Adrenal gland (tissue), 9 donors: ENCODE measurements at regions not wholly inside any gene's neighbourhood (a gene's known extent, or its start where the extent isn't known, plus 50 kb on each side); places are given as distances from the start of the nearest gene placed in this dataset.

Source experiments
- DNase-seq, 7 donors: peaks; one replicate each; pipeline ENCODE4 v3.0.0-alpha.2; 2019 to 2020
- H3K27ac ChIP-seq, 5 donors: fragments of 200-600 bp; sonication (generic) in 4 of 5; 1 replicate in 3 of 5; 2 replicates in 2 of 5; pipeline versions ENCODE4 v1.5.1 to v1.8.0; 2016 to 2020; ENCODE audit warnings: mild to moderate bottlenecking in 1 of 5
- H3K27me3 ChIP-seq: fragments of 200-600 bp; 2 replicates; pipeline ENCODE4 v1.8.0; 2021
- H3K36me3 ChIP-seq, 2 donors: fragments of 200-600 bp; replicated peaks in 1 of 2; 1 replicate in 1 of 2; 2 replicates in 1 of 2; pipeline versions ENCODE4 v1.5.1 to v1.8.0; 2018 to 2022
- H3K4me1 ChIP-seq, 2 donors: fragments of 200-600 bp; replicated peaks in 1 of 2; 1 replicate in 1 of 2; 2 replicates in 1 of 2; pipeline versions ENCODE4 v1.5.1 to v1.8.0; 2018 to 2021
- H3K4me3 ChIP-seq, 4 donors: fragments of 200-600 bp; sonication (generic) in 3 of 4; one replicate each; pipeline ENCODE4 v1.5.1; 2016 to 2018
- H3K9me3 ChIP-seq, 3 donors: fragments of 200-600 bp; sonication (generic) in 1 of 3; replicated peaks in 1 of 3; 1 replicate in 2 of 3; 2 replicates in 1 of 3; pipeline versions ENCODE4 v1.5.1 to v1.8.0; 2016 to 2021
- POLR2A ChIP-seq, 2 donors: fragments of 450-650 bp; IDR thresholded peaks; one replicate each; pipeline ENCODE4 v1.6.1; 2017; ENCODE audit warnings: antibody characterized with exemption in 2 of 2, mild to moderate bottlenecking in 2 of 2, moderate library complexity in 1 of 2
- WGBS, 4 donors: extraction: QIAGEN DNeasy Blood & Tissue Kit in 2 of 4; methylation state at CpG; one replicate each; pipeline versions ENCODE4 v1.1.5 to v1.1.7; 2013 to 2017; 5-methylcytosine and 5-hydroxymethylcytosine counted together
- intact Hi-C, 2 donors: fragments of 100-400 bp; cut with DNase I; formaldehyde crosslinking; loops; one replicate each; pipeline versions ENCODE4 v1.14.1 to v1.15.0; 2022 to 2023
- TF ChIP-seq, protein P1 (sequence below), 6 experiments: fragments of 450-650 bp in 4 of 6; fragments of 200-600 bp in 2 of 6; sonication (generic) in 1 of 6; IDR thresholded peaks; 1 replicate in 5 of 6; 2 replicates in 1 of 6; pipeline versions ENCODE4 v1.5.1 to v1.8.0; 2016 to 2021; ENCODE audit warnings: antibody characterized with exemption in 6 of 6, mild to moderate bottlenecking in 2 of 6, moderate library complexity in 1 of 6
- donor health status: healthy with polysubstance abuse.
- donor health status: Bipolar disorder and iron deficiency.
- donor health status: DM: yes; HTN: yes; CAD: no.
- donor health status: DM: no; HTN: no; CAD: no.
- donor health status: DM: no; HTN: no; CAD: no.

DNA sequence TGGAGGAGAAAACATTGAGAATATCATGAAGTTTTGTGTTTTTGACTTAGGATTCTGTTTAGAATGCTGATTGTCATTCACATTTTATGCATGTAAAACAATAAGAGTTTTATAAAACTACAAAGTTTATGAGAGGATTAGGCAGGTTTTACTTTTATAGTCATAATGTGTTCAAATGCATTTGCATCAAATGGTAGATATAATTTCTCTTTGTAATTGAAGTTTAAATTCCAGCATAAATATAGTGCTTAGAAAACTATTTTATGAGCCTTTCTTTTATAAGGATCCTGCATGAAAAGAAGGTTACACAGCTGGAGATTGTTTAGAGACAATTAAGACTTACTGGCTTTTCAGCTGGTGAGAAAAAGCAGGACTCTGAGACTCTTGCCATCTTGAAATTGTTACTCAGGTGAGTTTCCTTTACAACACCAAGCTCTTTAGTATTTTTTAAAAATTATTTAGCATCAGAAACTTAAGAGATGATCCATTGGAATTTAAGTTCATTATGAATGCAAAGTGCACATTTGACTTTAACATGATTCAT is 157.1 kb upstream of the MAN1A1 start:
- intact Hi-C loops, result no loop called here
- Histone ChIP-seq H3K4me1 (no peaks in the 10 kb centered on the region), H3K36me3 (no peaks in the 10 kb centered on the region), H3K4me3 (no peak overlapping the region), H3K27ac (no peak overlapping the region), H3K9me3 (no peaks in the 10 kb centered on the region), H3K27me3 (no peaks in the 10 kb centered on the region)
- TF ChIP-seq, protein P1, sequence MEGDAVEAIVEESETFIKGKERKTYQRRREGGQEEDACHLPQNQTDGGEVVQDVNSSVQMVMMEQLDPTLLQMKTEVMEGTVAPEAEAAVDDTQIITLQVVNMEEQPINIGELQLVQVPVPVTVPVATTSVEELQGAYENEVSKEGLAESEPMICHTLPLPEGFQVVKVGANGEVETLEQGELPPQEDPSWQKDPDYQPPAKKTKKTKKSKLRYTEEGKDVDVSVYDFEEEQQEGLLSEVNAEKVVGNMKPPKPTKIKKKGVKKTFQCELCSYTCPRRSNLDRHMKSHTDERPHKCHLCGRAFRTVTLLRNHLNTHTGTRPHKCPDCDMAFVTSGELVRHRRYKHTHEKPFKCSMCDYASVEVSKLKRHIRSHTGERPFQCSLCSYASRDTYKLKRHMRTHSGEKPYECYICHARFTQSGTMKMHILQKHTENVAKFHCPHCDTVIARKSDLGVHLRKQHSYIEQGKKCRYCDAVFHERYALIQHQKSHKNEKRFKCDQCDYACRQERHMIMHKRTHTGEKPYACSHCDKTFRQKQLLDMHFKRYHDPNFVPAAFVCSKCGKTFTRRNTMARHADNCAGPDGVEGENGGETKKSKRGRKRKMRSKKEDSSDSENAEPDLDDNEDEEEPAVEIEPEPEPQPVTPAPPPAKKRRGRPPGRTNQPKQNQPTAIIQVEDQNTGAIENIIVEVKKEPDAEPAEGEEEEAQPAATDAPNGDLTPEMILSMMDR (IDR thresholded peaks at IDR 0.05), result no peak
- TF ChIP-seq POLR2A (IDR thresholded peaks at IDR 0.05), result no peak
- no peak for DNase-seq

DNA sequence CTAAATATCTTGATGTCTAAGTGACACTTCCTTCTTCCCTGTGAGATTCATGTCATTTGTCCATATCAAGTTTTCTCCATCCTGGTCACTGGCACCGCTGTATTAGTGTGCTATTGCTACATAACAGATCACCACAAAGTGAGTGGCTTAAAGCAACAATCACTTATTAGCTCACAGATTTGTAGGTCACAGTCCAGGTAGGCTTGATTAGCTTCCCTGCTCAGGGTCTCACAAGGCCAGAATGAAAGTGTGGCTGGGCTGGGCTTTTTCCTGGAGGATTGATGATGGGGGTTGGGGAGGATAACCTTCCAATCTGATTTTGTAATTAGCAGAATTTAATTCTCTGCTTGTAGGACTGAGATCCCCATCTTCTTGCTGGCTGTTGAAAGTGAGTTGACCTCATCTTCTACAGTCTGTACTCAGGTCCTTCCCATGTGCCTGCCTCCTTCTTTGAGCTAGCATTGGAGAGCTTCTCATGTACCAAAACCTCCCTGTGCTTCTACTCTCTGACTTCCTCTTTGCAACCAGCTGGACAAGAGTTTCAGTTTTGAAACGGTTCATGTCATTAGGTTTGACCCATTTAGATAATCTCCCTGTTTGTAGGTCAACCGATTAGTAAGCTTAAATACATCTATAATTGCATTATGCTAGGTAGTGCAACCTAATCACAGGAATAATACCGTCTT is 152.4 kb upstream of the MAN1A1 start:
- Histone ChIP-seq H3K27ac (no peak overlapping the region), H3K27me3 (no peaks in the 10 kb centered on the region), H3K4me1 (no peaks in the 10 kb centered on the region), H3K4me3 (no peak overlapping the region), H3K36me3 (no peaks in the 10 kb centered on the region), H3K9me3 (peaks cover 0 to 2% (median 0%) of the 10 kb centered on the region in 3 donors)
- intact Hi-C loops, result no loop called here
- no peak for DNase-seq
- WGBS, 4 donors, result 58 to 69% (median 67%) methylated on average over 4 of the region's 4 CpGs
- no peak for TF ChIP-seq POLR2A (IDR thresholded peaks at IDR 0.05)
- TF ChIP-seq, protein P1 (IDR thresholded peaks at IDR 0.05), result no peak

DNA sequence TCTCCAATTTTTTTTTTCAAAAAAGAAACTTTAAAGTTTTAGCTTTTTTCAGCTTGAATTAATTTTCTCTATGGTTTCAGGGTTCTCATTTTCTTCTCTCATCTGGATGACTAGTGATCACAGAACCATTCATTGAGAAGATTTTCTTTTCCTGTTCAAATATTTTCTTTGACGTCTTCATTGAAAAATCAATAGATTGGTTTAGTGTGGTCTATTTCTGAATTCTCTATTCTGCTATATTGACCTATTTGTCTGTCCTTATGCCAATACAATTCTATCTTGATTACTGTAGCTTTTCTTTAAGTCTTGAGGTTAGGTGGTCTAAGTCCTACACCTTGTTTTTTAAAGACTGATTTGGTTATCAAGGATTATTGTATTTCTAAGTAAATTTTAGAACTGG is 150.2 kb upstream of the MAN1A1 start:
- no peaks in the 10 kb centered on the region for H3K4me1 ChIP-seq
- 98 to 100% (median 98%) methylated on average over 1 of the region's 1 CpG for WGBS, 4 donors
- peaks cover 0 to 2% (median 0%) of the 10 kb centered on the region in 3 donors for H3K9me3 ChIP-seq
- intact Hi-C loops, result no loop called here
- DNase-seq, result no peak
- H3K27ac ChIP-seq, result no peak overlapping the region
- H3K4me3 ChIP-seq, result no peak overlapping the region
- TF ChIP-seq POLR2A (IDR thresholded peaks at IDR 0.05), result no peak
- TF ChIP-seq, protein P1 (IDR thresholded peaks at IDR 0.05), result no peak
- no peaks in the 10 kb centered on the region for H3K36me3 ChIP-seq
- no peaks in the 10 kb centered on the region for H3K27me3 ChIP-seq

DNA sequence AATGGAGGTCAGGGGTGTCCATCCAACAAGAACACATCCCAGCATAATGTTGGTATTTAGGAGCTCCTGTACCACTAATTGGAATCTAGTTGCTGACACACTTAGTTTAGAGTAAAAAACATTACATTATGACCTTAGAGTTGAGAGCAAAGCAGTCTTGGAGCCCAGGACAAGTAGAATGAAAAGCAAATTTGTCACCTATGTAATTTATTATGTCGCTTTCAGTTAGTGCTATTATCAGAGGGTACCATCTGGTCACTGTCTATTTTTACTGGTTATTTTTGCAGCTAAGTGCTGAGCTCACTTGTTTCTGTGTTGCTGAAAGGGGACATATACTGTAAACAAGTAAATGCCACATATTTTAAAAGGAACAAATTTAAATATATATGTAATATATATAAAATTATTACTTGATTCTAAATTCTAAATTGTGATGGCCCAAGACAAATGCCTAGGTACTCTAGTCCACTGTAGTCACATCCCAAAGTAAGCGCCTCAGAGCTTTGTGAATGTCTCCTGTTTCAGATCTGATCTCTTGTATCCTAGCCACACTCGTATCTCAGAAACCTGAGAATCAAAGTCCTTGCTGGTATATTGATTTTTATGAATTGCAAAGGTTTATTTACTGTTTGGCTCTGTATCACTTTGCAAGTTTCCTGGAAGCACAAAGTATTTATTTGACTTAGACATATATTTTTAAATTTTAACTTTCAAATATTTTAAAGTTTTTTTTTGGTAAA is 148.6 kb upstream of the MAN1A1 start:
- Histone ChIP-seq H3K9me3 (peaks cover 0 to 2% (median 0%) of the 10 kb centered on the region in 3 donors), H3K4me1 (no peaks in the 10 kb centered on the region), H3K27ac (no peak overlapping the region), H3K4me3 (no peak overlapping the region), H3K36me3 (no peaks in the 10 kb centered on the region), H3K27me3 (no peaks in the 10 kb centered on the region)
- intact Hi-C loops, result no loop called here
- no peak for DNase-seq
- TF ChIP-seq, protein P1 (IDR thresholded peaks at IDR 0.05), result no peak
- no peak for TF ChIP-seq POLR2A (IDR thresholded peaks at IDR 0.05)
- WGBS, 4 donors, result 88 to 93% (median 90%) methylated on average over 3 of the region's 3 CpGs
